ENCODE measurements at regions not wholly inside any gene's neighbourhood (a gene's known extent, or its start where the extent isn't known, plus 50 kb on each side); places are given as distances from the start of the nearest gene placed in this dataset.
A peak's percentile ranks its signal among the peaks of the same experiment; 100 is the strongest.

- intact Hi-C loops (cut with micrococcal nuclease), result no loop called here
- no peak for DNase-seq
- H3K27me3 ChIP-seq (ENCODE audit: low read depth), result no peaks in the 10 kb centered on the region
- H3K4me3 ChIP-seq, result no peak overlapping the region
- no peak overlapping the region for H3K27ac ChIP-seq (replicated peaks)
- no peaks in the 10 kb centered on the region for H3K4me1 ChIP-seq
- no peaks in the 10 kb centered on the region for H3K36me3 ChIP-seq
- TF ChIP-seq, protein P1, sequence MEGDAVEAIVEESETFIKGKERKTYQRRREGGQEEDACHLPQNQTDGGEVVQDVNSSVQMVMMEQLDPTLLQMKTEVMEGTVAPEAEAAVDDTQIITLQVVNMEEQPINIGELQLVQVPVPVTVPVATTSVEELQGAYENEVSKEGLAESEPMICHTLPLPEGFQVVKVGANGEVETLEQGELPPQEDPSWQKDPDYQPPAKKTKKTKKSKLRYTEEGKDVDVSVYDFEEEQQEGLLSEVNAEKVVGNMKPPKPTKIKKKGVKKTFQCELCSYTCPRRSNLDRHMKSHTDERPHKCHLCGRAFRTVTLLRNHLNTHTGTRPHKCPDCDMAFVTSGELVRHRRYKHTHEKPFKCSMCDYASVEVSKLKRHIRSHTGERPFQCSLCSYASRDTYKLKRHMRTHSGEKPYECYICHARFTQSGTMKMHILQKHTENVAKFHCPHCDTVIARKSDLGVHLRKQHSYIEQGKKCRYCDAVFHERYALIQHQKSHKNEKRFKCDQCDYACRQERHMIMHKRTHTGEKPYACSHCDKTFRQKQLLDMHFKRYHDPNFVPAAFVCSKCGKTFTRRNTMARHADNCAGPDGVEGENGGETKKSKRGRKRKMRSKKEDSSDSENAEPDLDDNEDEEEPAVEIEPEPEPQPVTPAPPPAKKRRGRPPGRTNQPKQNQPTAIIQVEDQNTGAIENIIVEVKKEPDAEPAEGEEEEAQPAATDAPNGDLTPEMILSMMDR (IDR thresholded peaks at IDR 0.05; ENCODE audit: borderline replicate concordance), result no peak
- peaks cover 16% of the 10 kb centered on the region for H3K9me3 ChIP-seq (replicated peaks)
These were observed 150.9 kb downstream of the SPCS3 start for GRCh38 chr4:176470671-176471070.

DNA sequence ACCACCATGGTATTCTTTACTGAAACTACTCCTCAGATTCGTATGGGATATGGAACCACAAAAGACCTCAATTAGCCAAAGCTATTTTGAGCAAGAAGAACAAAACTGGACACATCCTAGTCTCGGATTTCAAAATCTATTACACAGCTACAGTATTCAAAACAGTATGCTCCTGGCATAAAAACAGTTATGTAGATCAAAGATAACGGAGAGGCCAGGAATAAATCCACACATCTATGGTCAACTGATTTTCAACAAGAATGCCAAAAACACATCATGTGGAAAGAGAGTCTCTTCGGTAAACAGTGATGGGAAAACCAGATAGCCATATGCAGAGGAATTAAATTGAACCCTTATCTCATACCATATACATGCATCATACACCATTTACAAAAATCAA lies 155.3 kb downstream of the SPCS3 start:
- H3K27ac ChIP-seq (replicated peaks), result no peak overlapping the region
- intact Hi-C loops (cut with micrococcal nuclease), result no loop called here
- TF ChIP-seq, protein P1 (IDR thresholded peaks at IDR 0.05; ENCODE audit: borderline replicate concordance), result no peak
- peaks cover 26% of the 10 kb centered on the region for H3K9me3 ChIP-seq (replicated peaks)
- no peaks in the 10 kb centered on the region for H3K36me3 ChIP-seq
- no peak for DNase-seq
- no peaks in the 10 kb centered on the region for H3K4me1 ChIP-seq
- H3K4me3 ChIP-seq, result no peak overlapping the region
- no peaks in the 10 kb centered on the region for H3K27me3 ChIP-seq (ENCODE audit: low read depth)

DNA sequence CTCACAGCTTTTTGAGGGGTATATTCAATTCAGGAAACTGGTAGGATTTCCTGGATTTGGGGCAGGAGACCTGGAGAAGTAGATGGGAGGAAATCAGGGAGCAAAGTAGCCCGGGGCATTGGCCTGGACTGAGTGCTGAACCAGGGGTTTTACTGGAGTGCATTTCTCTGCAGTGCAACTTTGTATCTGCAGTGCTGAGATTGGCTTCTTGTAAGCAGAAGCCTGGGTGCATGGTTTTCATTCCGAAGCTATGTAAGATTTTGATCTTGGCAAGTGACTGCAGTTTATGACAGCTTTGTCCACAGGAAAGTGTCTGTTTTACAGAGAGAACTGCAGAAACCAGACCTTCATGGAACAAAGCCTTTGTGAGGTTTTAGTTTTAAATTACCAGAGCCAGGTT lies 158.3 kb downstream of the SPCS3 start:
- no peaks in the 10 kb centered on the region for H3K27me3 ChIP-seq (ENCODE audit: low read depth)
- DNase-seq, result no peak
- peaks cover 26% of the 10 kb centered on the region for H3K9me3 ChIP-seq (replicated peaks)
- no peaks in the 10 kb centered on the region for H3K4me1 ChIP-seq
- H3K4me3 ChIP-seq, result no peak overlapping the region
- intact Hi-C loops (cut with micrococcal nuclease), result no loop called here
- H3K27ac ChIP-seq (replicated peaks), result peak overlapping the region; percentile 1
- H3K36me3 ChIP-seq, result no peaks in the 10 kb centered on the region
- TF ChIP-seq, protein P1 (IDR thresholded peaks at IDR 0.05; ENCODE audit: borderline replicate concordance), result no peak

DNA sequence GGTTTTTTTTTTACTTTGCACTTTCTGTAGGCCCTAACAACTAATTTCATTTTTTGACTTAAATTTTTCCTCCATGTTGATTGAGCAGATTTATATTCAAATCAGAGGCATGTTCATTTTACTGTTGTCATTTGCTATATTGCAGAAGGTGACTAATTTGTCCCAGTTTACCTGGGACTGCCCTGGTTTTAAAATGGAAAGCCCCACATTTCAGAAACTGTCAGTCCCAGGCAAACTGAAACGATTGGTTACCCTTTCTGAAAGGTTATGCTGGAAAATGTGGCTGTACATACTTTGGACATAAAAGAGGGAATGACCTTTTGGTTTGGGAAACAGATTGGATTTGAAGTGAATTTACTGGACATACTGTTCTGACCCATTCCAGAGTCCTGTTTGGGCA lies 160.0 kb downstream of the SPCS3 start:
- intact Hi-C loops (cut with micrococcal nuclease), result no loop called here
- Histone ChIP-seq H3K4me1 (no peaks in the 10 kb centered on the region), H3K4me3 (no peak overlapping the region), H3K27me3 (ENCODE audit: low read depth) (no peaks in the 10 kb centered on the region), H3K9me3 (replicated peaks) (peaks cover 16% of the 10 kb centered on the region), H3K36me3 (no peaks in the 10 kb centered on the region), H3K27ac (replicated peaks) (no peak overlapping the region)
- TF ChIP-seq, protein P1 (IDR thresholded peaks at IDR 0.05; ENCODE audit: borderline replicate concordance), result no peak
- no peak for DNase-seq

DNA sequence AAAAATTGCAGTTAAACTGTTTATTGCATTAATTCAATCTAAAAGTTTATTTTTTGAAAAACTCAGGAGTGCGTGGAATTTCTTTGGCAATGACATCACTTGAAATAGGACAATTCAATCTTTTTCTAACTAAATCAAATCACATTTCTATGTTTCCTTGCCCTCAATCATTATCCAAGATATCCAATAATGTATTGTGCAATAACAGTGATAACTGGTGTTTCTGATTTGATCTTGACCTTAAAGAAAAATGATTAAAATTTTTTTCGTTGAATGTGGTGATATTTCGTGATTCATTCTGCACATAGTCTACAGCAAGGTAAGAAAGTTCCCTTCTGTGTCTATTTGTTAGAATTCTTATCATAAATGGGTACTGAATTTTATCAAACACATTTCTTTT lies 163.2 kb downstream of the SPCS3 start:
- H3K4me1 ChIP-seq, result no peaks in the 10 kb centered on the region
- intact Hi-C loops (cut with micrococcal nuclease), result no loop called here

More for the DNA sequence above, 163.2 kb downstream of the SPCS3 start:
- Histone ChIP-seq H3K4me3 (no peak overlapping the region), H3K27me3 (ENCODE audit: low read depth) (no peaks in the 10 kb centered on the region), H3K9me3 (replicated peaks) (no peaks in the 10 kb centered on the region), H3K27ac (replicated peaks) (no peak overlapping the region), H3K36me3 (no peaks in the 10 kb centered on the region)
- TF ChIP-seq, protein P1 (IDR thresholded peaks at IDR 0.05; ENCODE audit: borderline replicate concordance), result no peak
- DNase-seq, result no peak
